AG09309 (cell line): ENCODE measurements at regions not wholly inside any gene's neighbourhood (a gene's known extent, or its start where the extent isn't known, plus 50 kb on each side); places are given as distances from the start of the nearest gene placed in this dataset.

Experiments
- DNase-seq: peaks from one replicate; pipeline ENCODE4 v3.0.0-alpha.2; 2010; ENCODE audit warnings: low read depth
- H3K4me3 ChIP-seq: 2 replicates; pipeline ENCODE4 v1.5.1; 2011; ENCODE audit warnings: mild to moderate bottlenecking, low read depth, low read length, moderate library complexity; ENCODE audit not compliant: control insufficient read depth
- CTCF ChIP-seq: IDR thresholded peaks from 2 replicates; pipeline ENCODE4 v1.5.1; 2011; ENCODE audit warnings: mild to moderate bottlenecking, low read depth, low read length, inconsistent platforms; ENCODE audit not compliant: insufficient read depth, control insufficient read depth; ENCODE audit errors: missing control alignments

GRCh38 chr5:129372025-129372424 is 88.1 kb upstream of the ADAMTS19 start:
- no peak for DNase-seq

GRCh38 chr5:129377504-129377903 is 82.6 kb upstream of the ADAMTS19 start:
- no peak for TF ChIP-seq CTCF
- DNase-seq, result no peak
- no peak overlapping the region for H3K4me3 ChIP-seq

More at GRCh38 chr5:129372025-129372424, 88.1 kb upstream of the ADAMTS19 start:
- TF ChIP-seq CTCF, result no peak
- no peak overlapping the region for H3K4me3 ChIP-seq

GRCh38 chr5:129378961-129379360 is 81.1 kb upstream of the ADAMTS19 start:
- TF ChIP-seq CTCF, result no peak
- no peak overlapping the region for H3K4me3 ChIP-seq
- DNase-seq, result no peak

- no peak for DNase-seq
- H3K4me3 ChIP-seq, result no peak overlapping the region
- TF ChIP-seq CTCF, result no peak
Measured at GRCh38 chr5:129379406-129379805, 80.7 kb upstream of the ADAMTS19 start.

GRCh38 chr5:129382921-129383672 is 77.0 kb upstream of the ADAMTS19 start:
- DNase-seq, result no peak
- H3K4me3 ChIP-seq, result no peak overlapping the region
- TF ChIP-seq CTCF, result no peak

GRCh38 chr5:129384193-129384592 is 75.9 kb upstream of the ADAMTS19 start:
- no peak for DNase-seq
- no peak for TF ChIP-seq CTCF

GRCh38 chr5:129384736-129385135 is 75.4 kb upstream of the ADAMTS19 start:
- no peak overlapping the region for H3K4me3 ChIP-seq
- no peak for DNase-seq
- no peak for TF ChIP-seq CTCF

More at GRCh38 chr5:129384193-129384592, 75.9 kb upstream of the ADAMTS19 start:
- no peak overlapping the region for H3K4me3 ChIP-seq
